ENCODE measurements at regions not wholly inside any gene's neighbourhood (a gene's known extent, or its start where the extent isn't known, plus 50 kb on each side); places are given as distances from the start of the nearest gene placed in this dataset.
"Not testable (repeated sequence)": the region's sequence is repeated elsewhere in the genome, so short reads cannot be mapped to it uniquely, and the experiment has no call there.

GRCh38 chr14:48193893-48194292 is 518.5 kb upstream of the MDGA2 start:
- no peak for ATAC-seq
- DNase-seq (ENCODE audit: low spot score): no peak

DNA sequence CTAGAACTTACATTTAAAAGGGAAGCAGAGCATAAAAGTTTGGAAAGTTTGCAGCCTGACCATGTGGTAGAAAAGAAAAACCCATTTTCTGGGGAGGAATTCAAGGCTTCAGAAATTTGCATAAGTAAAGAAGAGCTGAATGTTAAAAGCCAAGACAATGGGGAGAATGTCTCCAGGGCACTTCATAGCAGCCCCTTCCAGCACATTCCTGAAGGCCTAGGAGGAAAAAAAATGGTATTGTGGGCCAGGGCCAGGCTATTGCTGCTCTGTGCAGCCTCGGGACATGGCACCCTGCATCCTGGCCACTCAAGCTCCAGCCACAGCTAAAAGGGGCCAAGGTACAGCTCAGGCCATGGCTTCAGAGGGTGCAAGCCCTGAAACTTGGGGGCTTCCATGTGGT is 474.2 kb upstream of the MDGA2 start:
- not testable (repeated sequence) for DNase-seq (ENCODE audit: low spot score); ATAC-seq

GRCh38 chr14:48140804-48141203 is 465.4 kb upstream of the MDGA2 start:
- ATAC-seq: no peak
- DNase-seq (ENCODE audit: low spot score): no peak

DNA sequence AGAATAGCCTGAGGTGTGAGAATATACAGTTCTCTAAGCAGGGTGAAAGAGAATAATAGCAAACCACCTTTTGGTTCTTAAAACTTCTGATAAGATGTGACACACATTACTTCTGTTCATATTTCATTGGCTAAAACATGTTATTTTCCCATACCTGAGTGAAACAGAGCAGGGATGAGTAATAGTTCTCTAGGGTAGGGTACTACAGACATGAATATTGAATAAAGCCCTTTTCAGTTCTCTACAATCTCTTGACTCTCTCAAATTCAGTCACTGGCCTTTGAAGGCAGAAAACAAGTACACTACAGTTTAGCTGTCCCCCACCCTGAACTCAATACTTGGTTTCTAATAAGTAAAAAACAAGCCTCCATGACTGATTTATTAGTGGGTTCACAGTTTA is 454.1 kb upstream of the MDGA2 start:
- ATAC-seq: no peak
- no peak for DNase-seq (ENCODE audit: low spot score)

DNA sequence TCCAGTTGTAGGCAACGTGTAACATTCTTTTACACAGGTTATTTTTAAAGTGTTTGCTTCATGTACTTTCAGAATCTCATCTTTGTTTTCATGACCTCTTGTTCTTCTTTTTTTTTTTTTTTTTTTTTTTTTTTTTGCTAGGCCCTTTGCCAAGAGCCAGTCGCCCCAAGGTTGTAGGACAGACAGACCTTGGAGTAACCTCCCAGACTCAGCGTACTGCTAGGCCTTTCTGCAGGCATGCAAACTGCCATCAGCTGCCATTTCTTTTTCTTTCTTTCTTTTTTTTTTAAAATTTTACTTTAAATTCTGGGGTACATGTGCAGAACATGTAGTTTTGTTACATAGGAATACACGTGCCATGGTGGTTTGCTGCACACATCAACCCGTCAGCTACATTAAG is 452.3 kb upstream of the MDGA2 start:
- no peak for ATAC-seq

GRCh38 chr14:48125654-48126053 is 450.2 kb upstream of the MDGA2 start:
- no peak for ATAC-seq
- DNase-seq (ENCODE audit: low spot score): no peak

More for the DNA sequence above, 452.3 kb upstream of the MDGA2 start:
- no peak for DNase-seq (ENCODE audit: low spot score)

DNA sequence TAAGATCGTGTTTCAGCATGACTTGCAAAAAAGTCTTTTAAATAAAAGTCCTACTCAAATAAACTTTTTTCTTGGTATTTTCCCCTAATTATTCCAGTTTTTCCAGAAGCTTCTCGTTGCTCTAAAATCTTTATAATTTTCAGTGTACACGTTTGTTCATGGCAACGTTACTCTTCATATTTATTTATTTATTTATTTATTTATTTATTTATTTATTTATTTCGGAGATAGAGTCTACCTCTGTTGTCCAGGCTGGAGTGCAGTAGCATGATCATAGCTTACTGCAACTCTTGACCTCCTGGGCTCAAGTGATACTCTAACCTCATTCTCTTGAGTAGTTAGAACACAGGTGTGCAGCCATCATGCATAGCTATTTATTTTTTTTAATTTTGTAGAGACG is 438.3 kb upstream of the MDGA2 start:
- ATAC-seq: no peak
- DNase-seq (ENCODE audit: low spot score): no peak

GRCh38 chr14:48111151-48111550 is 435.7 kb upstream of the MDGA2 start:
- no peak for DNase-seq (ENCODE audit: low spot score)
- ATAC-seq: no peak

GRCh38 chr14:48107646-48108045 is 432.2 kb upstream of the MDGA2 start:
- no peak for DNase-seq (ENCODE audit: low spot score)

DNA sequence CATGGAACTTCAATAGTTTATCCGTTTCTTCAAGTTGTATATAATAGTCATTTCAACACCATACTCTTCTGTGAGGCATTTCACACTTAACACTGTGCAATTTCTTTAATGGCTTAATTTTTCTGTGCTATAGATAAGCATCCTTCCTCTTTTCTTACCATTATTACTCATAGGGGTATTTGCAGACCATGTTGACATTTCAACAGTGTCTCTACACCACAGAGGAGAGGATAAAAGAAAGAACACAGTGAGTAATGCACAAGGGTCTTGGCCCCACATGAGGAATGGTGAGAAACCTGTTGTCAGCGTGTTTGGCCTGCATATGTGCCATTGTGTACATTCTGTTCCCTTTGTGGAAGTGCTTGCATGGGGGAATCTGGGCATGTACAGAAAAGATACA is 421.5 kb upstream of the MDGA2 start:
- DNase-seq (ENCODE audit: low spot score) (no peak), ATAC-seq (no peak)

More at GRCh38 chr14:48107646-48108045, 432.2 kb upstream of the MDGA2 start:
- ATAC-seq: no peak

DNA sequence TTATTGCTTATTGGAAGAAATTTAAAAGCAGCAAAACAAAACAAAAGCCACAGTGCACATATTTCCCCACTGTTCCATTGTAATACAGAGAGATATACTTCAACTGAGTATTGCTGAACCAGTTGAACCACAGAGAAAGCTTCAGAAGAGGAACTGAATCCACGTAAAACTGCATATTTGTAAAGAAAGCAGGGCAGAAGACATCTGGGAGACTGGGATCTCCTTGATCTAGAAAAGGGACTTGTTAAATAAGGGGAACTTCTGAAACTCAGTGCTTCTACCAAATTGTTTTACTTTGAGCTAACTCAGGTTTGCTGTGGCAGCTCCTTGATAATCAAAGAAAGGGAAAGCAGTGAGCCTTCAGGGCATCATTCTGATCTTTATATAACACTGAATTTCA is 411.1 kb upstream of the MDGA2 start:
- no peak for DNase-seq (ENCODE audit: low spot score)

DNA sequence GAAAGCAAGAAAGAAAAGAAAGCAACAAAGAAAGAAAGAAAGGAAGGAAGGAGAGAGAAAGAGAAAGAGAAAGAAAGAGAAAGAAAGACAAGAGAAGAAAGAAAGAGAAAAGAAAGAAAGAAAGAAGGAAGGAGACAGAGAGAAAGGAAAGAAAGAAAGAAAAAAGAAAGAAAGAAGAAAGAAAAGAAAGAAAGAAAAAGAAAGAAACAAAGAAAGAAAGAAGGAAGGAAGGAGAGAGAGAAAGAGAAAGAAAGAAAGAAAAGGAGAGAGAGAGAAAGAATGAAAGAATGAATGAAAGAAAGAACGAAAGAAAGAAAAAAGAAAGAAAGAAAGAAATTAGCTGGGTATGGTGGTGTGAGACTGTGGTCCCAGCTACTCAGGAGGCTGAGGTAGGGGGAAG is 400.1 kb upstream of the MDGA2 start:
- no peak for DNase-seq (ENCODE audit: low spot score)
- ATAC-seq: no peak

More for the DNA sequence above, 411.1 kb upstream of the MDGA2 start:
- ATAC-seq: no peak

DNA sequence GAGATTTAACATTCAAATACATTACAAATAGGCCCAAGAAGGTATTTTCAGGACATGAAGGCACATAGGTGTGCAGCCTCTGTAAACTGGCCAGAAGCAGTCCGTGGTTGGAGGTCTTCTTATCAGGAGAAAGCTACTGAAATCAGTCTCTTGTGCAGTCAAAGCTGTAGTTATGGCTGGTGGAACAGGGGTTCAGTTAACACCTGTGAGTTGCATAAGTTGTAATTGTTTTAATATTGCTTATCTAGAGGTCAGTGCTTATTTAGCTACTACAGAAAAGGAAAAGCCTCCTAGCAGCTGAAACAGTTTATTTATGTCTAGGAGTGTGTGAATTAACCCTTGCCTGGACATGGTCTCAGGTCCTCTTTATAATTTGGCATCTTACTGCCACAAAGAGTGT is 377.6 kb upstream of the MDGA2 start:
- no peak for DNase-seq (ENCODE audit: low spot score)
- no peak for ATAC-seq

DNA sequence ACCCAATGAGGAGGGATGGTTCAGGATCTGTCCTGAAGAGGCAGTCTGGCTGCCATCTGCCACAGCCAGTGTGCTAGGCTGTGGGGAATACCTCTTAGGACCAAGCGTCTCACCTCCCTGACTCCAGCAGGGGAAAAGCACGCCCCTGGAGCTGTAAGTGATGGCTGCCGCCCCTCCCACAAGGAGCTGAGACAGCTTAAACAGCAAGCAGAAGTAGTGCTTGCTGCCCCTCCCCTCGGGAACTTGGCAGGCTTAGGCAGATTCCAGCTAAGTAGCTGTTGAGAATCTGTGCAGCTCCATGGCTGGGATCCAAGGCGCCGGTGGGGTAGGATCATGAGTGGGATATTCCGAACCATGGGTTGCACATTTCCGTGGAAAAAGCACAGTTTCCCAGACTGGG is 360.4 kb upstream of the MDGA2 start:
- no peak for ATAC-seq
- no peak for DNase-seq (ENCODE audit: low spot score)

DNA sequence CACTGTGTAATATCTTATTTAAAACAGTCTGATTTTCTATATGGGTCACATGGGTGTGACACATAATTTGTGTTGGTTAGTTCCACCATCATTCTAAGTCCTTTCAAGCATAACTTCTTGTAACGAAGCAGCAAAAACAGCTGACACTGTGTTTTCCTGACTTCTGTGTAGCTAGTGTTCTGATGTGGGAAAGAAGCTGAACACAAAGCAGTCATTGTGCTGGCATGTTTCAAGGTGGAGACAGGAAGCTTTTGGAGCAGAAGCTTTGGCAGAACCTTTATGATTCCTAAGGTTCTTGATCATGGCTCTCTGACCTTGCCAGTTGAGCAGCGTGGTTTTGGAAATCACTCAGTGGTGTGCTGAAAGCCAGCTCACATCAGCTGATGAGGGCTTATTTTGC is 351.7 kb upstream of the MDGA2 start:
- ATAC-seq: no peak

DNA sequence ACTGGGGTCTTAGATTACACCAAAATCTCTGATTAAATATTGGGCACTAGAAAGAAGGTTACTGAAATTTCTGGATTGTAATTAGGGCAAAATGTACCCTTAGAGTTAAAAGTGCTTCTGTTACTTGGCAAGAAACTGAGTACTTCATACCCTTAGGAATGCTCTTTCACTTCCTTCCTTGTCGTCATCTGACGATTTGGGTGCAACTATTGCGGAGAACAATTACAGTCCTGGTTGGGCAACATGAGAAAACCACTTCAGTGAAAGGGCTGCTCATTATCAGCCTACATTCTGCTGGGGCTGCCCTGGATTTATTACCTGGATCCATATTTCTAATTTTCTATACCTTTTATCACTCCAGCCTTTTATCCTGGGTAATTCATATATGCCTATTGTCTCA is 348.5 kb upstream of the MDGA2 start:
- ATAC-seq (no peak), DNase-seq (ENCODE audit: low spot score) (no peak)

More for the DNA sequence above, 351.7 kb upstream of the MDGA2 start:
- no peak for DNase-seq (ENCODE audit: low spot score)

GRCh38 chr14:48011484-48011883 is 336.1 kb upstream of the MDGA2 start:
- not testable (repeated sequence) for DNase-seq (ENCODE audit: low spot score); ATAC-seq

DNA sequence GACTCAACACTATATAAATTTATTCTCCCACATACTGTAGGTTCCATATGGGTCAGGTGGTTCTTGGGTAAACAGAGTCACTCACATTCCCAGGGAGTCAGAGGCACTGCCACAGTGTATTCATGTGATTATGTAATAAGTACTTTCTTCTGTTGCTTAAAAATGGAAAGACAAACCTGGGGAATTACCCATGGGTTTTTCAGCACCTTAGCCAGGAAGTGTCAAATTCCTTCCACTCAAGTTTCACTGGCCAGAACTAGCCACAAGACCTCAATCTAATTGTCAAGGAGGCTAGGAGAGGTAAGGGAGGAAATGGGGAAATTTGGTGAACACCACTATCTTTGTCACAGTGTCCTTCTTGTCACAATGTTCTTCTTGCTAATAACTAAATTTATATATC is 333.2 kb upstream of the MDGA2 start:
- DNase-seq (ENCODE audit: low spot score) (no peak), ATAC-seq (no peak)

- no peak for DNase-seq (ENCODE audit: low spot score)
- no peak for ATAC-seq
Measured at GRCh38 chr14:48005986-48006385, 330.6 kb upstream of the MDGA2 start.

GRCh38 chr14:47993883-47994282 is 318.5 kb upstream of the MDGA2 start:
- ATAC-seq: no peak

DNA sequence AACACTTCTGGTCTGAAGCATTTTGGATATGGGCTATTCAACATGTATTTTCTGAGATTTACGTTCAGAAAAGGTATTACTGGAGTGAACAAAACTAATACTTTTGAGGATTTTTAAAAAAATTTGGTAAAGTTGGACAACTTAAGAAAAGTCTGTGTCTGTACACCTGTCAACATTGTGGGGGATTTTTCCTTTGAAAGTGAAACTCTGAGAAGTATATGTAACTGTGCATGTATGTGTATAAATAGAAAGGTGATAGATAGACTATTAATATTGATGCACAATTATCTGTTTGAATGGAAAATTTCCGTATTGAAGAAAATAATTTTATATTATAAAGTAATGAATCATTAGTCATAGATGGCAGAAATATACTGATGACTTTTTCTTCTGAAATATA is 312.8 kb upstream of the MDGA2 start:
- ATAC-seq (no peak), DNase-seq (ENCODE audit: low spot score) (no peak)

More at GRCh38 chr14:47993883-47994282, 318.5 kb upstream of the MDGA2 start:
- no peak for DNase-seq (ENCODE audit: low spot score)

GRCh38 chr14:47978871-47979270 is 303.5 kb upstream of the MDGA2 start:
- DNase-seq (ENCODE audit: low spot score): no peak
- no peak for ATAC-seq

GRCh38 chr14:47976139-47976538 is 300.7 kb upstream of the MDGA2 start:
- DNase-seq (ENCODE audit: low spot score) (no peak), ATAC-seq (no peak)
